SK-N-SH (cell line): ENCODE measurements at regions not wholly inside any gene's neighbourhood (a gene's known extent, or its start where the extent isn't known, plus 50 kb on each side); places are given as distances from the start of the nearest gene placed in this dataset.

Experiments
- CTCF ChIA-PET: fragments of 300-600, 350-600 bp; formaldehyde crosslinking; extraction: SDS; loops from one replicate; lab custom pipeline; 2021; lab: Yijun Ruan, JAX
- POLR2A ChIA-PET: fragments of 350-600 bp; sonication (Branson Sonifier 250); formaldehyde crosslinking; extraction: SDS; loops from one replicate; lab custom pipeline; 2020; ENCODE audit warnings: antibody characterized with exemption, inconsistent platforms; lab: Yijun Ruan, JAX
- DNase-seq: peaks from one replicate; pipeline ENCODE4 v3.0.0; 2012
- H2AFZ ChIP-seq: fragments of 200-600 bp; sonication (generic); 2 replicates; pipeline ENCODE4 v1.8.1; 2016; ENCODE audit warnings: antibody characterized with exemption, mild to moderate bottlenecking, low read depth
- H3F3A ChIP-seq: fragments of 200-600 bp; sonication (generic); replicated peaks from 2 replicates; pipeline ENCODE3; 2016; ENCODE audit warnings: antibody characterized with exemption, mild to moderate bottlenecking; ENCODE audit not compliant: insufficient read depth
- H3K27ac ChIP-seq, 2 experiments: fragments of 200-500 bp in 1 of 2; fragments of 200-600 bp in 1 of 2; sonication (Bioruptor generic) in 1 of 2; sonication (generic), shearing (Covaris generic) in 1 of 2; 2 replicates each; pipeline versions ENCODE4 v1.5.1 to v1.6.1; 2014 to 2016; ENCODE audit warnings: low read depth in 2 of 2, inconsistent platforms in 1 of 2, low read length in 1 of 2, mild to moderate bottlenecking in 1 of 2, mixed read lengths in 1 of 2
- H3K27me3 ChIP-seq: fragments of 200-600 bp; sonication (generic), shearing (Covaris generic); 2 replicates; pipeline ENCODE4 v1.6.1; 2016; ENCODE audit warnings: mixed run types; ENCODE audit not compliant: insufficient read depth
- H3K36me3 ChIP-seq, 2 experiments: fragments of 200-500 bp in 1 of 2; fragments of 200-600 bp in 1 of 2; sonication (Bioruptor generic) in 1 of 2; sonication (generic) in 1 of 2; replicated peaks in 1 of 2; 2 replicates each; pipeline versions ENCODE3 to v1.5.1; 2014 to 2016; ENCODE audit warnings: low read length in 1 of 2, mild to moderate bottlenecking in 1 of 2; ENCODE audit not compliant: insufficient read depth in 2 of 2, control insufficient read depth in 1 of 2
- H3K4me1 ChIP-seq, 2 experiments: fragments of 200-500 bp in 1 of 2; fragments of 200-600 bp in 1 of 2; sonication (Bioruptor generic) in 1 of 2; sonication (generic), shearing (Covaris generic) in 1 of 2; 2 replicates each; pipeline versions ENCODE4 v1.5.1 to v1.6.1; 2014 to 2016; ENCODE audit warnings: low read depth in 1 of 2, low read length in 1 of 2, mixed run types in 1 of 2; ENCODE audit not compliant: insufficient read depth in 2 of 2, control insufficient read depth in 1 of 2
- H3K4me2 ChIP-seq: fragments of 200-600 bp; sonication (generic), shearing (Covaris generic); 2 replicates; pipeline ENCODE4 v1.6.1; 2017; ENCODE audit warnings: mixed run types
- H3K4me3 ChIP-seq, 2 experiments: fragments of 200-500 bp in 1 of 2; fragments of 200-600 bp in 1 of 2; sonication (Bioruptor generic) in 1 of 2; sonication (generic), shearing (Covaris generic) in 1 of 2; 2 replicates each; pipeline versions ENCODE4 v1.5.1 to v1.8.1; 2014 to 2016; ENCODE audit warnings: low read depth in 2 of 2, inconsistent platforms in 1 of 2, low read length in 1 of 2, mild to moderate bottlenecking in 1 of 2, mixed read lengths in 1 of 2, moderate library complexity in 1 of 2
- H3K79me2 ChIP-seq: fragments of 200-600 bp; sonication (generic); 2 replicates; pipeline ENCODE4 v1.8.1; 2017; ENCODE audit warnings: mild to moderate bottlenecking; ENCODE audit not compliant: insufficient read depth
- H3K9ac ChIP-seq: fragments of 200-600 bp; sonication (generic); 2 replicates; pipeline ENCODE4 v1.6.1; 2017; ENCODE audit warnings: mixed run types
- H3K9me2 ChIP-seq: fragments of 200-600 bp; sonication (generic); 2 replicates; pipeline ENCODE4 v1.6.1; 2017; ENCODE audit warnings: mixed run types
- H3K9me3 ChIP-seq: fragments of 200-600 bp; sonication (generic); 2 replicates; pipeline ENCODE4 v1.6.1; 2017; ENCODE audit warnings: mixed run types, mild to moderate bottlenecking, moderate library complexity
- H4K20me1 ChIP-seq: fragments of 200-600 bp; sonication (generic); 2 replicates; pipeline ENCODE4 v1.6.1; 2017; ENCODE audit warnings: mild to moderate bottlenecking, mixed run types; ENCODE audit not compliant: insufficient read depth
- EP300 ChIP-seq, 2 experiments: IDR thresholded peaks; 2 replicates each; pipeline versions ENCODE4 v1.4.0 to v1.6.1; 2012; ENCODE audit warnings: borderline replicate concordance in 1 of 2, low read depth in 1 of 2, low read length in 1 of 2
- FOXJ3 ChIP-seq: sonication (generic); formaldehyde crosslinking; IDR thresholded peaks from 2 replicates; pipeline ENCODE4 v1.5.1; 2020; ENCODE audit warnings: mild to moderate bottlenecking, missing genetic modification reagents
- GABPA ChIP-seq: IDR thresholded peaks from 2 replicates; pipeline ENCODE4 v1.4.0; 2012; ENCODE audit warnings: low read depth, mild to moderate bottlenecking
- JUND ChIP-seq: IDR thresholded peaks from 2 replicates; pipeline ENCODE4 v1.4.0; 2012
- MXI1 ChIP-seq: IDR thresholded peaks from 2 replicates; pipeline ENCODE4 v1.6.1; 2012; ENCODE audit warnings: mild to moderate bottlenecking, low read depth, low read length, improper control_type of control experiment
- RCOR1 ChIP-seq: fragments of 150-350 bp; IDR thresholded peaks from 2 replicates; pipeline ENCODE4 v1.6.1; 2017; ENCODE audit warnings: antibody characterized with exemption, low read length
- RFX5 ChIP-seq: IDR thresholded peaks from 2 replicates; pipeline ENCODE4 v1.6.1; 2012; ENCODE audit warnings: mild to moderate bottlenecking, improper control_type of control experiment, low read length
- RXRA ChIP-seq: IDR thresholded peaks from 2 replicates; pipeline ENCODE4 v1.4.0; 2012; ENCODE audit warnings: low read depth, mild to moderate bottlenecking, borderline replicate concordance
- SIN3A ChIP-seq: IDR thresholded peaks from 2 replicates; pipeline ENCODE4 v1.6.1; 2012; ENCODE audit warnings: low read depth, mild to moderate bottlenecking, low read length, moderate library complexity, borderline replicate concordance
- SMC3 ChIP-seq: IDR thresholded peaks from 2 replicates; pipeline ENCODE4 v1.6.1; 2012; ENCODE audit warnings: low read depth, low read length, improper control_type of control experiment
- TAF1 ChIP-seq: IDR thresholded peaks from 2 replicates; pipeline ENCODE4 v1.6.1; 2012; ENCODE audit warnings: low read depth, mild to moderate bottlenecking, low read length, moderate library complexity, borderline replicate concordance
- TCF12 ChIP-seq: IDR thresholded peaks from 2 replicates; pipeline ENCODE4 v1.4.0; 2012
- TEAD4 ChIP-seq: IDR thresholded peaks from 2 replicates; pipeline ENCODE4 v1.4.0; 2012; ENCODE audit warnings: mild to moderate bottlenecking, borderline replicate concordance; ENCODE audit not compliant: insufficient read depth
- USF2 ChIP-seq: fragments of 150-350 bp; IDR thresholded peaks from 2 replicates; pipeline ENCODE4 v1.6.1; 2017; ENCODE audit warnings: antibody characterized with exemption, low read length, low read depth, borderline replicate concordance
- WGBS: methylation state at CpG from one replicate; pipeline ENCODE4 v1.1.6; 2017; ENCODE audit warnings: low lambda C conversion rate; 5-methylcytosine and 5-hydroxymethylcytosine counted together
- TF ChIP-seq, protein P1 (sequence below): IDR thresholded peaks from 2 replicates; pipeline ENCODE4 v1.4.0; 2012; ENCODE audit warnings: low read depth
- TF ChIP-seq, protein P2 (sequence below): IDR thresholded peaks from 2 replicates; pipeline ENCODE4 v1.4.0; 2012; ENCODE audit warnings: low read depth, borderline replicate concordance
- TF ChIP-seq, protein P3 (sequence below): fragments of 200-600 bp; sonication (generic); IDR thresholded peaks from 2 replicates; pipeline ENCODE4 v1.6.1; 2017; ENCODE audit warnings: antibody characterized with exemption, mild to moderate bottlenecking, moderate library complexity

GRCh38 chr10:124329941-124330340 lies 88.8 kb downstream of the OAT start:
- H3K9me2 ChIP-seq, result no peaks in the 10 kb centered on the region
- no peak overlapping the region for H2AFZ ChIP-seq
- no peaks in the 10 kb centered on the region for H3K36me3 ChIP-seq
- DNase-seq, result no peak
- H3K4me1 ChIP-seq, result no peaks in the 10 kb centered on the region
- no peaks in the 10 kb centered on the region for H3F3A ChIP-seq
- WGBS, result 24% methylated on average over 5 of the region's 5 CpGs
- no peak overlapping the region for H3K27ac ChIP-seq
- no peaks in the 10 kb centered on the region for H4K20me1 ChIP-seq
- POLR2A ChIA-PET, result no interaction called here
- no peaks in the 10 kb centered on the region for H3K79me2 ChIP-seq
- no peaks in the 10 kb centered on the region for H3K27me3 ChIP-seq
- TF ChIP-seq TAF1 (no peak), TCF12 (no peak)
- TF ChIP-seq, protein P1, sequence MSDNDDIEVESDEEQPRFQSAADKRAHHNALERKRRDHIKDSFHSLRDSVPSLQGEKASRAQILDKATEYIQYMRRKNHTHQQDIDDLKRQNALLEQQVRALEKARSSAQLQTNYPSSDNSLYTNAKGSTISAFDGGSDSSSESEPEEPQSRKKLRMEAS, result no peak
- TF ChIP-seq, all 33 proteins: peak for 0
- no peak overlapping the region for H3K4me2 ChIP-seq
- H3K4me3 ChIP-seq, result no peak overlapping the region
- CTCF ChIA-PET, result no interaction called here
- no peaks in the 10 kb centered on the region for H3K9me3 ChIP-seq
- no peak overlapping the region for H3K9ac ChIP-seq

DNA sequence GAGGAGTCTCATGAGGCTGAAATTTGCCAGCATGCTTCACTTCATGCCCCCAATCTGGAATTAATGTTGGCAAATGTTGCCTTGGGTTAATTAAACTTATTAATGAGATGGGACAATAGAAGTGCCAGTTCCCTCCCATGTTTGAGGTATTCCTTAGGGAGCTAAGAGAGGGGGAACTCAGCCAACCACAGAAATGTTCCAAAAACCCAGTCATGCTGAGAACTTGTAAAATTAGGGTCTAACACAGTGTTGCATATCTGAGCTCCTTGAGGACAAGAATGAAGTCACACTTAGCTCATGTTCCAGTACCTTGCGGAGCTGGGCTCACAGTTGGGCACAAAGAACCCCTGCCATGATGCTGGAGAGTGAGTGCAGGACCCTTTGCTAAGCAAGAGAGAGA lies 89.4 kb downstream of the OAT start:
- CTCF ChIA-PET, result no interaction called here
- no peaks in the 10 kb centered on the region for H3K4me1 ChIP-seq
- no peaks in the 10 kb centered on the region for H3K27me3 ChIP-seq
- no peak overlapping the region for H3K4me3 ChIP-seq
- DNase-seq, result no peak
- H3K9me2 ChIP-seq, result no peaks in the 10 kb centered on the region
- no peak overlapping the region for H2AFZ ChIP-seq
- H3K27ac ChIP-seq, result no peak overlapping the region
- no peak overlapping the region for H3K9ac ChIP-seq
- H3K9me3 ChIP-seq, result no peaks in the 10 kb centered on the region
- POLR2A ChIA-PET, result no interaction called here
- no peaks in the 10 kb centered on the region for H3F3A ChIP-seq
- TF ChIP-seq SIN3A, result no peak
- TF ChIP-seq RCOR1, result no peak
- TF ChIP-seq MXI1, result no peak
- no peak for TF ChIP-seq SMC3
- no peak for TF ChIP-seq RXRA
- no peak for TF ChIP-seq GABPA
- TF ChIP-seq, protein P2, sequence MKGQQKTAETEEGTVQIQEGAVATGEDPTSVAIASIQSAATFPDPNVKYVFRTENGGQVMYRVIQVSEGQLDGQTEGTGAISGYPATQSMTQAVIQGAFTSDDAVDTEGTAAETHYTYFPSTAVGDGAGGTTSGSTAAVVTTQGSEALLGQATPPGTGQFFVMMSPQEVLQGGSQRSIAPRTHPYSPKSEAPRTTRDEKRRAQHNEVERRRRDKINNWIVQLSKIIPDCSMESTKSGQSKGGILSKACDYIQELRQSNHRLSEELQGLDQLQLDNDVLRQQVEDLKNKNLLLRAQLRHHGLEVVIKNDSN, result no peak
- TF ChIP-seq JUND, result no peak
- no peak for TF ChIP-seq EP300 (IDR thresholded peaks at IDR 0.05; ENCODE audit: borderline replicate concordance in 1 of 2, low read depth in 1 of 2, low read length in 1 of 2)
- TF ChIP-seq TEAD4, result no peak
- TF ChIP-seq, protein P3, sequence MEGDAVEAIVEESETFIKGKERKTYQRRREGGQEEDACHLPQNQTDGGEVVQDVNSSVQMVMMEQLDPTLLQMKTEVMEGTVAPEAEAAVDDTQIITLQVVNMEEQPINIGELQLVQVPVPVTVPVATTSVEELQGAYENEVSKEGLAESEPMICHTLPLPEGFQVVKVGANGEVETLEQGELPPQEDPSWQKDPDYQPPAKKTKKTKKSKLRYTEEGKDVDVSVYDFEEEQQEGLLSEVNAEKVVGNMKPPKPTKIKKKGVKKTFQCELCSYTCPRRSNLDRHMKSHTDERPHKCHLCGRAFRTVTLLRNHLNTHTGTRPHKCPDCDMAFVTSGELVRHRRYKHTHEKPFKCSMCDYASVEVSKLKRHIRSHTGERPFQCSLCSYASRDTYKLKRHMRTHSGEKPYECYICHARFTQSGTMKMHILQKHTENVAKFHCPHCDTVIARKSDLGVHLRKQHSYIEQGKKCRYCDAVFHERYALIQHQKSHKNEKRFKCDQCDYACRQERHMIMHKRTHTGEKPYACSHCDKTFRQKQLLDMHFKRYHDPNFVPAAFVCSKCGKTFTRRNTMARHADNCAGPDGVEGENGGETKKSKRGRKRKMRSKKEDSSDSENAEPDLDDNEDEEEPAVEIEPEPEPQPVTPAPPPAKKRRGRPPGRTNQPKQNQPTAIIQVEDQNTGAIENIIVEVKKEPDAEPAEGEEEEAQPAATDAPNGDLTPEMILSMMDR, result no peak
- no peak for TF ChIP-seq RFX5
- no peak for TF ChIP-seq FOXJ3 (CRISPR knock-in tag)
- no peak for TF ChIP-seq USF2
- no peak overlapping the region for H3K4me2 ChIP-seq
- no peaks in the 10 kb centered on the region for H3K36me3 ChIP-seq
- WGBS, result no CpG with 5 or more reads among the region's 1 CpG
- no peaks in the 10 kb centered on the region for H4K20me1 ChIP-seq
- H3K79me2 ChIP-seq, result no peaks in the 10 kb centered on the region
